GM12872 (cell line): ENCODE measurements at regions not wholly inside any gene's neighbourhood (a gene's known extent, or its start where the extent isn't known, plus 50 kb on each side); places are given as distances from the start of the nearest gene placed in this dataset.
A peak's percentile ranks its signal among the peaks of the same experiment; 100 is the strongest.

Source experiments
- TF ChIP-seq, protein P1 (sequence below): IDR thresholded peaks from 3 replicates; pipeline ENCODE4 v1.5.1; 2011; ENCODE audit warnings: low read depth, mild to moderate bottlenecking, low read length, moderate library complexity; ENCODE audit not compliant: insufficient read depth

GRCh38 chr13:71323266-71323665, 543.7 kb downstream of the DACH1 start:
- TF ChIP-seq, protein P1, sequence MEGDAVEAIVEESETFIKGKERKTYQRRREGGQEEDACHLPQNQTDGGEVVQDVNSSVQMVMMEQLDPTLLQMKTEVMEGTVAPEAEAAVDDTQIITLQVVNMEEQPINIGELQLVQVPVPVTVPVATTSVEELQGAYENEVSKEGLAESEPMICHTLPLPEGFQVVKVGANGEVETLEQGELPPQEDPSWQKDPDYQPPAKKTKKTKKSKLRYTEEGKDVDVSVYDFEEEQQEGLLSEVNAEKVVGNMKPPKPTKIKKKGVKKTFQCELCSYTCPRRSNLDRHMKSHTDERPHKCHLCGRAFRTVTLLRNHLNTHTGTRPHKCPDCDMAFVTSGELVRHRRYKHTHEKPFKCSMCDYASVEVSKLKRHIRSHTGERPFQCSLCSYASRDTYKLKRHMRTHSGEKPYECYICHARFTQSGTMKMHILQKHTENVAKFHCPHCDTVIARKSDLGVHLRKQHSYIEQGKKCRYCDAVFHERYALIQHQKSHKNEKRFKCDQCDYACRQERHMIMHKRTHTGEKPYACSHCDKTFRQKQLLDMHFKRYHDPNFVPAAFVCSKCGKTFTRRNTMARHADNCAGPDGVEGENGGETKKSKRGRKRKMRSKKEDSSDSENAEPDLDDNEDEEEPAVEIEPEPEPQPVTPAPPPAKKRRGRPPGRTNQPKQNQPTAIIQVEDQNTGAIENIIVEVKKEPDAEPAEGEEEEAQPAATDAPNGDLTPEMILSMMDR, result no peak

- TF ChIP-seq, protein P1, result peak; percentile 56
Observed at GRCh38 chr13:71320452-71320851, 546.6 kb downstream of the DACH1 start.

GRCh38 chr13:71316792-71317363, 550.1 kb downstream of the DACH1 start:
- TF ChIP-seq, protein P1, result no peak

DNA sequence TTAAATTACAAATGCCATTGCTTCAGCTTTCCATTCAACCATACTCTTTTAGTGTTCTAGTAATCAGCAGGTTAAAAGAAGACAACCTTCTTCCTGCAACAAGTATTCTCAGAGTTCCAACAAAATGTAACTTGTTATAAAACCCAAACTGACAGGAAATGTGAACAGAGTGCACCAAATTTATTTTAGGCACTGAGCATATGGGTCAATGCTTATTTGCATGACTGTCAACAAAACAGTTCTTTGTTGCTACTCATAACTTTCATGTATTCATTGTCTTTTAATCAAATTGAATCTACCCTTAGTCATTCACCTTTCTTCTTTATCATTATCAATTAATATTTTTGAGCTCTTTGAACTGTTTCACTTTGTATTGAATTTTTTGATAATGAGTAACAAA, 554.1 kb downstream of the DACH1 start:
- TF ChIP-seq, protein P1, result no peak

DNA sequence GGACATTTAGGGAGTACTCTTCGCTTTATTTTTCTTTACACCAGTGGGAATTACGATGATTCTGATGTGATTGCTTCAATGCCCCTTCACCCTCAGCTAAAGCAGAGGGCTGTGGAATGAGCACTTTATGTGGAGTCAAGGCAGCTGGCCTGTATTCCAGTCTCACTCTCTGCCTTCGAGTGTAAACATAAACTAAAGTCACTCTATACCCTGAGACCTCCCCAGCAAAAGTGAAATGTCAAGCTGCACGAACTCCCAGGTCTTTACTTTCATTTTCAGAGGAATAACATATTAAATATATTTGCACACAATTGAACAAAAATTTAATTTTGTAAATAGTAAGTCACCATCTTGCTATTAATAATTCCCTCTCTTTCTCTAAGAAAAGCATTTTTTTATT, 557.1 kb downstream of the DACH1 start:
- TF ChIP-seq, protein P1, result no peak

DNA sequence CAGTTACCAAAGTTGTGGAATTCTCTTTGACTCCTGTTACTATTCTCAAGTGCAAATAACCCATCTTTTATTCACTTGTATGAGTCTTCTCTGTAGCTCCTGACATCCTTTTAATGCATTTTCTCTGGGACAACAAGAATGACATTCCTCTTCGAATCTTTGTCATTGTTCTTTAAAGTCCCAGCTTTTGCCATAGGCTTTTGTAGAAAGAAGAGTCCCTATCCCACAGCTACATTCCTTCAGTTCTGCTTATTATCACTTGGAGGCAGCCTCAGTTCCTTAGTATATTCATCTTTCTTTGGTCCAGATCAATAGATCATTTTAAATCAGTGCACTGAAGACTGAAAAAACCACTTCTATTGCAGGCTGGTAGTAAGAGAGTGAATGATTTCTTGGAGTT, 560.2 kb downstream of the DACH1 start:
- TF ChIP-seq, protein P1, result no peak

GRCh38 chr13:71304861-71305260, 562.1 kb downstream of the DACH1 start:
- TF ChIP-seq, protein P1, result no peak
